ENCODE measurements at regions not wholly inside any gene's neighbourhood (a gene's known extent, or its start where the extent isn't known, plus 50 kb on each side); places are given as distances from the start of the nearest gene placed in this dataset.

- H3K36me3 ChIP-seq (ENCODE audit: control insufficient read depth in 3 of 3, insufficient read depth in 3 of 3, low read length in 3 of 3) = no peaks in the 10 kb centered on the region
- peaks cover 0 to 2% (median 0%) of the 10 kb centered on the region in 3 donors for H3K9me3 ChIP-seq (ENCODE audit: control insufficient read depth in 3 of 3, low read length in 3 of 3)
- H3K4me1 ChIP-seq (ENCODE audit: control insufficient read depth in 3 of 3, insufficient read depth in 3 of 3, low read length in 3 of 3) = no peaks in the 10 kb centered on the region
- H3K27ac ChIP-seq (ENCODE audit: low read depth, low read length) = no peak overlapping the region
- peaks cover 8 to 41% (median 19%) of the 10 kb centered on the region in 3 donors for H3K27me3 ChIP-seq (ENCODE audit: control insufficient read depth in 3 of 3, insufficient read depth in 3 of 3, low read length in 3 of 3)
- H3K4me3 ChIP-seq (ENCODE audit: low read length in 3 of 3) = no peak overlapping the region
- no peak overlapping the region for H3K9ac ChIP-seq (ENCODE audit: low read depth in 1 of 3, low read length in 3 of 3)
Measured at GRCh38 chr9:135023088-135023785, 64.2 kb upstream of the OLFM1 start.

GRCh38 chr9:135023786-135024405 lies 63.6 kb upstream of the OLFM1 start:
- no peaks in the 10 kb centered on the region for H3K4me1 ChIP-seq (ENCODE audit: control insufficient read depth in 3 of 3, insufficient read depth in 3 of 3, low read length in 3 of 3)
- peaks cover 8 to 39% (median 24%) of the 10 kb centered on the region in 3 donors for H3K27me3 ChIP-seq (ENCODE audit: control insufficient read depth in 3 of 3, insufficient read depth in 3 of 3, low read length in 3 of 3)
- peaks cover 0 to 2% (median 0%) of the 10 kb centered on the region in 3 donors for H3K9me3 ChIP-seq (ENCODE audit: control insufficient read depth in 3 of 3, low read length in 3 of 3)
- H3K9ac ChIP-seq (ENCODE audit: low read depth in 1 of 3, low read length in 3 of 3) = no peak overlapping the region
- no peaks in the 10 kb centered on the region for H3K36me3 ChIP-seq (ENCODE audit: control insufficient read depth in 3 of 3, insufficient read depth in 3 of 3, low read length in 3 of 3)
- H3K27ac ChIP-seq (ENCODE audit: low read depth, low read length) = no peak overlapping the region
- H3K4me3 ChIP-seq (ENCODE audit: low read length in 3 of 3) = no peak overlapping the region

GRCh38 chr9:135029463-135029862 lies 58.0 kb upstream of the OLFM1 start:
- no peaks in the 10 kb centered on the region for H3K4me1 ChIP-seq (ENCODE audit: control insufficient read depth in 3 of 3, insufficient read depth in 3 of 3, low read length in 3 of 3)
- H3K36me3 ChIP-seq (ENCODE audit: control insufficient read depth in 3 of 3, insufficient read depth in 3 of 3, low read length in 3 of 3) = no peaks in the 10 kb centered on the region
- H3K9me3 ChIP-seq (ENCODE audit: control insufficient read depth in 3 of 3, low read length in 3 of 3) = peaks cover 0 to 2% (median 0%) of the 10 kb centered on the region in 3 donors
- no peak overlapping the region for H3K4me3 ChIP-seq (ENCODE audit: low read length in 3 of 3)
- peaks cover 20 to 42% (median 31%) of the 10 kb centered on the region in 3 donors for H3K27me3 ChIP-seq (ENCODE audit: control insufficient read depth in 3 of 3, insufficient read depth in 3 of 3, low read length in 3 of 3)
- no peak overlapping the region for H3K9ac ChIP-seq (ENCODE audit: low read depth in 1 of 3, low read length in 3 of 3)
- H3K27ac ChIP-seq (ENCODE audit: low read depth, low read length) = no peak overlapping the region

DNA sequence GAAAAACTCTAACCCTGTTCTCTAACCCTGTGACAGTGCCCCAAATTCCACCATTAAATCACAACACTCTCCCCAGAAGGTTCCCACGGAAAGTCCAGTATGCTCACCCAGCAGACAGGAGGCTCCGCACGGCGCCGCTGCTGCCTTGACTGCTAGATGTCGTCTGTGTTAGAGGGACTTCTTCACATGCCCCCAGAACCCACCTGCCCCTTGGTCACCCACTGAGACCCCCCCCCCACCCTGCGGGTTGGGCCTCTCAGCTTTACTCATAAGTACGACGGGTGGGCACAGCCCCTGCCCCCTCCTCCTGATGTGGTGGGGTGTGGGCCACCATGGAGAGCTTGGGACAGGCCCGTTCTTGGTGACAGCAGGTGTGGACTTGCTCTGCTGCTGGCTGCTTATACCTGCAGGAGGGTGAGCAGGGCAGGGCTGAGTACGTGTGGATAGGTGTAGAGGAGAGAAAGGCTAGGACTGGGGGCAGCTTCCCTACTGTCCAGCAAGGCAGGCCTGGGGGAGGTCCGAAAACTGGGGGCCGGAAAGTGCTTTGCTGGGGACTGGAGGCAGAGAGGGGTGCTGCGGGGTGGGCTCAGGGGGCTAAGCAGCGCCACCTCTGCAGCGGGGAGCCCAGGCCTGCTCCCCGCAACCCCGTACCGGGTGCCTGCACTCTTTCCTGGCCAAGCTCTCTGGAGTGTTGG lies 57.5 kb upstream of the OLFM1 start:
- H3K4me3 ChIP-seq (ENCODE audit: low read length in 3 of 3) = no peak overlapping the region
- H3K9me3 ChIP-seq (ENCODE audit: control insufficient read depth in 3 of 3, low read length in 3 of 3) = peaks cover 0 to 2% (median 0%) of the 10 kb centered on the region in 3 donors
- H3K36me3 ChIP-seq (ENCODE audit: control insufficient read depth in 3 of 3, insufficient read depth in 3 of 3, low read length in 3 of 3) = no peaks in the 10 kb centered on the region
- no peak overlapping the region for H3K9ac ChIP-seq (ENCODE audit: low read depth in 1 of 3, low read length in 3 of 3)
- H3K27ac ChIP-seq (ENCODE audit: low read depth, low read length) = no peak overlapping the region
- peaks cover 20 to 43% (median 35%) of the 10 kb centered on the region in 3 donors for H3K27me3 ChIP-seq (ENCODE audit: control insufficient read depth in 3 of 3, insufficient read depth in 3 of 3, low read length in 3 of 3)
- H3K4me1 ChIP-seq (ENCODE audit: control insufficient read depth in 3 of 3, insufficient read depth in 3 of 3, low read length in 3 of 3) = no peaks in the 10 kb centered on the region

DNA sequence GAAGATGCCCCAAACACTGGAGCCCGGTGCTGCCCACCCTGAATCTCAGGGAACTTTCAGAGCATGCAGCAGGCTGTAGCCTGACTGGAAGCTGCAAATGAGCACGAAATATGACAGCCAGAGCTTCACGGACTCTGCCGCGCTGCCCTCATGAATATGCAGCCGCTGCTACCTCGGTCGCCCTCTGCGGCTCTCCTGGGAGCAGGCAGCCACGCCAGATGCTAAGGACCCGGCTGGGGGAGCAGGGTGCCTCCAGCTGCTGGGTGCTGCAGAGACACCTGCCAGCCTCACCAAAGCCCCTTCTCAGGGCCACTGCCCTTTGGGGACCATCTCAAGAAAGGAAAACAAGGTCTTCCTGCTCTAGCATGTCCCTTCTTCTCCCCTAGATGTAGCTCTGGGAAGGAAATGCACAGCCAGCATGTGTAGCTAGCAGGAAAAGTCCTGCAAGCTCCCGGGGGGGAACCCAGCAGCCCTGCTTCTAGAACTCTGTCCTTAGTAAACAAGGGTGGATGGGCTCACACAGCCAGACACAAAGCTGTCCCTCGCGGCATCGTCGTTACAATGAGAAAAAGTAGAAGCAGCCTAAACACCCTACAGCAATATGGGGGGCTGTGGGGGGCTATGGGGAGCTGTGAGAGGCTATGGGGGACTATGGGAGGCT lies 56.8 kb upstream of the OLFM1 start:
- no peak overlapping the region for H3K27ac ChIP-seq (ENCODE audit: low read depth, low read length)
- H3K36me3 ChIP-seq (ENCODE audit: control insufficient read depth in 3 of 3, insufficient read depth in 3 of 3, low read length in 3 of 3) = no peaks in the 10 kb centered on the region
- peaks cover 0 to 2% (median 0%) of the 10 kb centered on the region in 3 donors for H3K9me3 ChIP-seq (ENCODE audit: control insufficient read depth in 3 of 3, low read length in 3 of 3)
- H3K27me3 ChIP-seq (ENCODE audit: control insufficient read depth in 3 of 3, insufficient read depth in 3 of 3, low read length in 3 of 3) = peaks cover 20 to 43% (median 39%) of the 10 kb centered on the region in 3 donors
- no peaks in the 10 kb centered on the region for H3K4me1 ChIP-seq (ENCODE audit: control insufficient read depth in 3 of 3, insufficient read depth in 3 of 3, low read length in 3 of 3)
- H3K9ac ChIP-seq (ENCODE audit: low read depth in 1 of 3, low read length in 3 of 3) = no peak overlapping the region
- H3K4me3 ChIP-seq (ENCODE audit: low read length in 3 of 3) = no peak overlapping the region

- no peak overlapping the region for H3K4me3 ChIP-seq (ENCODE audit: low read length in 3 of 3)
- no peaks in the 10 kb centered on the region for H3K4me1 ChIP-seq (ENCODE audit: control insufficient read depth in 3 of 3, insufficient read depth in 3 of 3, low read length in 3 of 3)
- peaks cover 0 to under 1% (median 0%) of the 10 kb centered on the region in 3 donors for H3K9me3 ChIP-seq (ENCODE audit: control insufficient read depth in 3 of 3, low read length in 3 of 3)
- H3K27ac ChIP-seq (ENCODE audit: low read depth, low read length) = no peak overlapping the region
- H3K9ac ChIP-seq (ENCODE audit: low read depth in 1 of 3, low read length in 3 of 3) = no peak overlapping the region
- no peaks in the 10 kb centered on the region for H3K36me3 ChIP-seq (ENCODE audit: control insufficient read depth in 3 of 3, insufficient read depth in 3 of 3, low read length in 3 of 3)
- peaks cover 26 to 52% (median 44%) of the 10 kb centered on the region in 3 donors for H3K27me3 ChIP-seq (ENCODE audit: control insufficient read depth in 3 of 3, insufficient read depth in 3 of 3, low read length in 3 of 3)
Measured at GRCh38 chr9:135032041-135032835, 55.2 kb upstream of the OLFM1 start.

GRCh38 chr9:135032868-135033460 lies 54.5 kb upstream of the OLFM1 start:
- Histone ChIP-seq H3K9me3 (ENCODE audit: control insufficient read depth in 3 of 3, low read length in 3 of 3) (no peaks in the 10 kb centered on the region), H3K27ac (ENCODE audit: low read depth, low read length) (no peak overlapping the region), H3K36me3 (ENCODE audit: control insufficient read depth in 3 of 3, insufficient read depth in 3 of 3, low read length in 3 of 3) (no peaks in the 10 kb centered on the region), H3K4me3 (ENCODE audit: low read length in 3 of 3) (no peak overlapping the region), H3K4me1 (ENCODE audit: control insufficient read depth in 3 of 3, insufficient read depth in 3 of 3, low read length in 3 of 3) (no peaks in the 10 kb centered on the region), H3K27me3 (ENCODE audit: control insufficient read depth in 3 of 3, insufficient read depth in 3 of 3, low read length in 3 of 3) (peaks cover 26 to 59% (median 45%) of the 10 kb centered on the region in 3 donors), H3K9ac (ENCODE audit: low read depth in 1 of 3, low read length in 3 of 3) (no peak overlapping the region)

GRCh38 chr9:135033487-135033886 lies 54.0 kb upstream of the OLFM1 start:
- H3K9me3 ChIP-seq (ENCODE audit: control insufficient read depth in 3 of 3, low read length in 3 of 3) = no peaks in the 10 kb centered on the region
- H3K4me3 ChIP-seq (ENCODE audit: low read length in 3 of 3) = no peak overlapping the region
- H3K27me3 ChIP-seq (ENCODE audit: control insufficient read depth in 3 of 3, insufficient read depth in 3 of 3, low read length in 3 of 3) = peaks cover 29 to 59% (median 44%) of the 10 kb centered on the region in 3 donors
- no peaks in the 10 kb centered on the region for H3K4me1 ChIP-seq (ENCODE audit: control insufficient read depth in 3 of 3, insufficient read depth in 3 of 3, low read length in 3 of 3)
- H3K27ac ChIP-seq (ENCODE audit: low read depth, low read length) = no peak overlapping the region
- no peaks in the 10 kb centered on the region for H3K36me3 ChIP-seq (ENCODE audit: control insufficient read depth in 3 of 3, insufficient read depth in 3 of 3, low read length in 3 of 3)
- no peak overlapping the region for H3K9ac ChIP-seq (ENCODE audit: low read depth in 1 of 3, low read length in 3 of 3)

DNA sequence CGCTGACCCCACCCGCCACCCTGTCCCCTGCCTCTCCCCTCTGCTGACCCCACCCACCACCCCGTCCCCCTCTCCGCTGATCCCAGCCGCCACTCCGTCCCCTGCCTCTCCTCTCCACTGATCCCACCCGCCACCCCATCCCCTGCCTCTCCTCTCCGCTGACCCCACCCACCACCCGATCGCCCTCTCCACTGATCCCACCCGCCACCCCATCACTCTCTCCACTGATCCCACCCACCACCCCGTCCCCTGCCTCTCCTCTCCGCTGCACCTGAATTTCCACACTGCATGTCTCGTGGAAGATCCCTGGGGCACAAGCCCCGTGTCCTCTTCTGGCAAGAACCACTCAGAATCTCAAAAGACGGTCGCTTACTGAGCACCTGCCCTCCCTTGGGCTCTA lies 53.4 kb upstream of the OLFM1 start:
- no peaks in the 10 kb centered on the region for H3K36me3 ChIP-seq (ENCODE audit: control insufficient read depth in 3 of 3, insufficient read depth in 3 of 3, low read length in 3 of 3)
- no peaks in the 10 kb centered on the region for H3K4me1 ChIP-seq (ENCODE audit: control insufficient read depth in 3 of 3, insufficient read depth in 3 of 3, low read length in 3 of 3)
- no peak overlapping the region for H3K4me3 ChIP-seq (ENCODE audit: low read length in 3 of 3)
- H3K9ac ChIP-seq (ENCODE audit: low read depth in 1 of 3, low read length in 3 of 3) = no peak overlapping the region
- peaks cover 34 to 63% (median 44%) of the 10 kb centered on the region in 3 donors for H3K27me3 ChIP-seq (ENCODE audit: control insufficient read depth in 3 of 3, insufficient read depth in 3 of 3, low read length in 3 of 3)
- H3K27ac ChIP-seq (ENCODE audit: low read depth, low read length) = no peak overlapping the region
- H3K9me3 ChIP-seq (ENCODE audit: control insufficient read depth in 3 of 3, low read length in 3 of 3) = no peaks in the 10 kb centered on the region

Data from skeletal muscle tissue (tissue), 3 donors.